OCI-LY1 (cell line): ENCODE measurements at regions not wholly inside any gene's neighbourhood (a gene's known extent, or its start where the extent isn't known, plus 50 kb on each side); places are given as distances from the start of the nearest gene placed in this dataset.

Experiments
- H2AFZ ChIP-seq: fragments of 200-600 bp; sonication (generic), shearing (Covaris generic); 2 replicates; pipeline ENCODE4 v1.6.0; 2014; ENCODE audit warnings: antibody characterized with exemption, mild to moderate bottlenecking, low read length
- H3F3A ChIP-seq: fragments of 200-600 bp; sonication (generic), shearing (Covaris generic); 2 replicates; pipeline ENCODE4 v1.6.0; 2014; ENCODE audit warnings: mild to moderate bottlenecking, antibody characterized with exemption, low read length, moderate library complexity; ENCODE audit not compliant: insufficient read depth
- H3K27ac ChIP-seq: fragments of 200-600 bp; sonication (generic); 2 replicates; pipeline ENCODE4 v1.5.1; 2014; ENCODE audit warnings: low read length, mixed run types, mild to moderate bottlenecking, low read depth; ENCODE audit not compliant: poor library complexity, severe bottlenecking
- H3K27me3 ChIP-seq: fragments of 200-600 bp; sonication (generic); 2 replicates; pipeline ENCODE4 v1.6.0; 2014; ENCODE audit warnings: antibody characterized with exemption, mild to moderate bottlenecking, low read length, moderate library complexity; ENCODE audit not compliant: insufficient read depth
- H3K36me3 ChIP-seq: fragments of 200-600 bp; sonication (generic); 2 replicates; pipeline ENCODE4 v1.6.1; 2014; ENCODE audit warnings: mild to moderate bottlenecking, antibody characterized with exemption, low read length, moderate library complexity, mixed read lengths; ENCODE audit not compliant: insufficient read depth
- H3K4me1 ChIP-seq: fragments of 200-600 bp; sonication (generic); 2 replicates; pipeline ENCODE4 v1.5.1; 2014; ENCODE audit warnings: mild to moderate bottlenecking, low read length, moderate library complexity; ENCODE audit not compliant: insufficient read depth, severe bottlenecking
- H3K4me2 ChIP-seq: fragments of 200-600 bp; sonication (generic), shearing (Covaris generic); 2 replicates; pipeline ENCODE4 v1.6.1; 2014; ENCODE audit warnings: low read length
- H3K4me3 ChIP-seq: fragments of 200-600 bp; sonication (generic); 2 replicates; pipeline ENCODE4 v1.5.1; 2014; ENCODE audit warnings: low read length, low read depth, mild to moderate bottlenecking, mixed read lengths; ENCODE audit not compliant: poor library complexity, severe bottlenecking
- H3K79me2 ChIP-seq: fragments of 200-600 bp; shearing (Covaris generic); 2 replicates; pipeline ENCODE4 v1.6.1; 2016; ENCODE audit warnings: mixed run types, low read length, mixed read lengths; ENCODE audit not compliant: insufficient read depth
- H3K9ac ChIP-seq: fragments of 200-600 bp; sonication (generic), shearing (Covaris generic); 2 replicates; pipeline ENCODE4 v1.6.1; 2014; ENCODE audit warnings: mild to moderate bottlenecking, low read length, mixed read lengths
- H3K9me2 ChIP-seq: fragments of 200-600 bp; sonication (generic), shearing (Covaris generic); 2 replicates; pipeline ENCODE4 v1.6.1; 2014; ENCODE audit warnings: low read depth, mild to moderate bottlenecking, low read length, mixed read lengths
- H3K9me3 ChIP-seq: fragments of 200-600 bp; shearing (Covaris generic); 2 replicates; pipeline ENCODE4 v1.6.1; 2014; ENCODE audit warnings: low read length, mixed read lengths
- H4K20me1 ChIP-seq: fragments of 200-600 bp; sonication (generic), shearing (Covaris generic); 2 replicates; pipeline ENCODE4 v1.6.0; 2016; ENCODE audit warnings: mild to moderate bottlenecking, low read length; ENCODE audit not compliant: insufficient read depth
- CTCF ChIP-seq: fragments of 200-600 bp; sonication (generic), shearing (Covaris generic); IDR thresholded peaks from 2 replicates; pipeline ENCODE4 v1.5.1; 2017; ENCODE audit warnings: mild to moderate bottlenecking, antibody characterized with exemption, low read length, moderate library complexity, mixed read lengths
- EZH2 ChIP-seq: fragments of 200-600 bp; sonication (generic), shearing (Covaris generic); IDR thresholded peaks from 2 replicates; pipeline ENCODE4 v1.8.0; 2017; ENCODE audit warnings: borderline replicate concordance, mixed run types, mild to moderate bottlenecking, antibody characterized with exemption, low read length, moderate library complexity, mixed read lengths

GRCh38 chr11:10945196-10945595 lies 87.3 kb upstream of the ZBED5 start:
- H3K9me2 ChIP-seq, result no peaks in the 10 kb centered on the region
- no peak overlapping the region for H3K9ac ChIP-seq
- no peaks in the 10 kb centered on the region for H3F3A ChIP-seq
- no peak overlapping the region for H3K4me2 ChIP-seq
- TF ChIP-seq EZH2 (no peak), CTCF (no peak)
- H3K4me3 ChIP-seq, result no peak overlapping the region
- no peak overlapping the region for H2AFZ ChIP-seq
- no peak overlapping the region for H3K27ac ChIP-seq
- no peaks in the 10 kb centered on the region for H4K20me1 ChIP-seq
- H3K9me3 ChIP-seq, result no peaks in the 10 kb centered on the region
- H3K27me3 ChIP-seq, result no peaks in the 10 kb centered on the region
- no peaks in the 10 kb centered on the region for H3K79me2 ChIP-seq
- H3K36me3 ChIP-seq, result no peaks in the 10 kb centered on the region
- no peaks in the 10 kb centered on the region for H3K4me1 ChIP-seq

GRCh38 chr11:10943968-10944367 lies 86.1 kb upstream of the ZBED5 start:
- no peaks in the 10 kb centered on the region for H3K9me2 ChIP-seq

GRCh38 chr11:10942620-10943019 lies 84.8 kb upstream of the ZBED5 start:
- no peaks in the 10 kb centered on the region for H3F3A ChIP-seq
- H4K20me1 ChIP-seq, result no peaks in the 10 kb centered on the region
- no peaks in the 10 kb centered on the region for H3K9me3 ChIP-seq
- no peak overlapping the region for H3K4me3 ChIP-seq
- H3K4me2 ChIP-seq, result no peak overlapping the region
- H3K9me2 ChIP-seq, result no peaks in the 10 kb centered on the region
- no peak overlapping the region for H3K27ac ChIP-seq
- H3K79me2 ChIP-seq, result no peaks in the 10 kb centered on the region
- H3K27me3 ChIP-seq, result no peaks in the 10 kb centered on the region
- H3K4me1 ChIP-seq, result no peaks in the 10 kb centered on the region
- no peak overlapping the region for H3K9ac ChIP-seq
- H2AFZ ChIP-seq, result no peak overlapping the region
- TF ChIP-seq EZH2, result no peak
- no peak for TF ChIP-seq CTCF
- no peaks in the 10 kb centered on the region for H3K36me3 ChIP-seq

More at GRCh38 chr11:10943968-10944367, 86.1 kb upstream of the ZBED5 start:
- H3K27ac ChIP-seq, result no peak overlapping the region
- H3K36me3 ChIP-seq, result no peaks in the 10 kb centered on the region
- H3K4me3 ChIP-seq, result no peak overlapping the region
- H3K4me2 ChIP-seq, result no peak overlapping the region
- no peaks in the 10 kb centered on the region for H3K27me3 ChIP-seq
- no peak overlapping the region for H2AFZ ChIP-seq
- no peaks in the 10 kb centered on the region for H4K20me1 ChIP-seq
- no peaks in the 10 kb centered on the region for H3F3A ChIP-seq
- TF ChIP-seq CTCF (no peak), EZH2 (no peak)
- no peaks in the 10 kb centered on the region for H3K79me2 ChIP-seq
- no peaks in the 10 kb centered on the region for H3K9me3 ChIP-seq
- H3K4me1 ChIP-seq, result no peaks in the 10 kb centered on the region
- H3K9ac ChIP-seq, result no peak overlapping the region
